ENCODE measurements at regions not wholly inside any gene's neighbourhood (a gene's known extent, or its start where the extent isn't known, plus 50 kb on each side); places are given as distances from the start of the nearest gene placed in this dataset.

GRCh38 chr4:132991111-132991510 lies 158.0 kb upstream of the PCDH10 start:
- TF ChIP-seq, protein P1, sequence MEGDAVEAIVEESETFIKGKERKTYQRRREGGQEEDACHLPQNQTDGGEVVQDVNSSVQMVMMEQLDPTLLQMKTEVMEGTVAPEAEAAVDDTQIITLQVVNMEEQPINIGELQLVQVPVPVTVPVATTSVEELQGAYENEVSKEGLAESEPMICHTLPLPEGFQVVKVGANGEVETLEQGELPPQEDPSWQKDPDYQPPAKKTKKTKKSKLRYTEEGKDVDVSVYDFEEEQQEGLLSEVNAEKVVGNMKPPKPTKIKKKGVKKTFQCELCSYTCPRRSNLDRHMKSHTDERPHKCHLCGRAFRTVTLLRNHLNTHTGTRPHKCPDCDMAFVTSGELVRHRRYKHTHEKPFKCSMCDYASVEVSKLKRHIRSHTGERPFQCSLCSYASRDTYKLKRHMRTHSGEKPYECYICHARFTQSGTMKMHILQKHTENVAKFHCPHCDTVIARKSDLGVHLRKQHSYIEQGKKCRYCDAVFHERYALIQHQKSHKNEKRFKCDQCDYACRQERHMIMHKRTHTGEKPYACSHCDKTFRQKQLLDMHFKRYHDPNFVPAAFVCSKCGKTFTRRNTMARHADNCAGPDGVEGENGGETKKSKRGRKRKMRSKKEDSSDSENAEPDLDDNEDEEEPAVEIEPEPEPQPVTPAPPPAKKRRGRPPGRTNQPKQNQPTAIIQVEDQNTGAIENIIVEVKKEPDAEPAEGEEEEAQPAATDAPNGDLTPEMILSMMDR (IDR thresholded peaks at IDR 0.05), result no peak
- no peak for TF ChIP-seq POLR2A (IDR thresholded peaks at IDR 0.05)

All from right lobe of liver (tissue), 4 donors.